Retinal pigment epithelial cell (primary cell): ENCODE measurements at regions not wholly inside any gene's neighbourhood (a gene's known extent, or its start where the extent isn't known, plus 50 kb on each side); places are given as distances from the start of the nearest gene placed in this dataset.

Experiments
- DNase-seq: peaks from one replicate; pipeline ENCODE4 v3.0.0-alpha.2; 2010; ENCODE audit warnings: low read depth
- H3K4me3 ChIP-seq: 2 replicates; pipeline ENCODE4 v1.5.1; 2011; ENCODE audit warnings: mild to moderate bottlenecking, low read length, control low read depth, moderate library complexity
- TF ChIP-seq, protein P1 (sequence below): conservative IDR thresholded peaks from 2 replicates; pipeline ENCODE4 v1.5.1; 2011; ENCODE audit warnings: low read depth, low read length, control low read depth, inconsistent platforms

DNA sequence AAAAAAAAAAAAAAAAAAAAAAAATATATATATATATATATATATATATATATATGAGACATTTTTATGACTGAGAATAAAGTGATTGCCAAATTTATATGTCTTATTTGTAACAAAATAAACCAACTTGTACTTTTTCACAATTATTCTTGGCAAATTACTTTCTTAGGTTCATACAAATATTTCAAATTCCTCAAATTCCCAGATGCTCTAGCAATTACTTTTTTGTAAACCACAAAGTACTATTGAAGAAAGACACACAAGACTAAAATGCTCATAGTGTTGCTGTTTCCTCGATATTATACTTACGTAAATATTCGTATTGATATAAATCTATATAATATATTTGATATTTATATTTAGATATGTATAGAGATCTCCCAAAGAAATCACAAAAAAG is 390.0 kb downstream of the FAT4 start:
- no peak for DNase-seq
- TF ChIP-seq, protein P1, sequence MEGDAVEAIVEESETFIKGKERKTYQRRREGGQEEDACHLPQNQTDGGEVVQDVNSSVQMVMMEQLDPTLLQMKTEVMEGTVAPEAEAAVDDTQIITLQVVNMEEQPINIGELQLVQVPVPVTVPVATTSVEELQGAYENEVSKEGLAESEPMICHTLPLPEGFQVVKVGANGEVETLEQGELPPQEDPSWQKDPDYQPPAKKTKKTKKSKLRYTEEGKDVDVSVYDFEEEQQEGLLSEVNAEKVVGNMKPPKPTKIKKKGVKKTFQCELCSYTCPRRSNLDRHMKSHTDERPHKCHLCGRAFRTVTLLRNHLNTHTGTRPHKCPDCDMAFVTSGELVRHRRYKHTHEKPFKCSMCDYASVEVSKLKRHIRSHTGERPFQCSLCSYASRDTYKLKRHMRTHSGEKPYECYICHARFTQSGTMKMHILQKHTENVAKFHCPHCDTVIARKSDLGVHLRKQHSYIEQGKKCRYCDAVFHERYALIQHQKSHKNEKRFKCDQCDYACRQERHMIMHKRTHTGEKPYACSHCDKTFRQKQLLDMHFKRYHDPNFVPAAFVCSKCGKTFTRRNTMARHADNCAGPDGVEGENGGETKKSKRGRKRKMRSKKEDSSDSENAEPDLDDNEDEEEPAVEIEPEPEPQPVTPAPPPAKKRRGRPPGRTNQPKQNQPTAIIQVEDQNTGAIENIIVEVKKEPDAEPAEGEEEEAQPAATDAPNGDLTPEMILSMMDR = no peak
- no peak overlapping the region for H3K4me3 ChIP-seq

GRCh38 chr4:125705681-125706080 is 390.9 kb downstream of the FAT4 start:
- no peak overlapping the region for H3K4me3 ChIP-seq
- DNase-seq = no peak
- TF ChIP-seq, protein P1 = no peak

- no peak for DNase-seq
- TF ChIP-seq, protein P1 = no peak
- H3K4me3 ChIP-seq = no peak overlapping the region
Observed at GRCh38 chr4:125707397-125707796, 392.6 kb downstream of the FAT4 start.

DNA sequence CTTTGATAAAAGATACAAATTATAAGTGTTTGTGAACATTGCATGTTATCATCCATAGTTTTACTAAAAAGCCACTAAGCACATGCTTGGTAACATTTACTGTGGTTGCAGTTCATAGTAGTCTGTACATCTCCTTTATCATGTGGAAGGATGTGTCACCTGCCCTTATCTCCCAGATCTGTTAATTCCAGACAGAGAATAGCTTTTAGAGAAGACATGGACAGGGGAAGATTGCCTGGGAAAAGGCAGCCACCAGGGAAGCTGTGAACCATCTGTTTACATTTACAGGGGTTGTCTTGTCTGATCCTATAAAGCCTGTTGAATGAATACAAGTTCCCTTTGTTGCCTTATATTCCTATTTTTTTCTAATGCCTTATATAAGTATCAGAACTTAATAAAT is 396.0 kb downstream of the FAT4 start:
- no peak for DNase-seq
- no peak overlapping the region for H3K4me3 ChIP-seq
- TF ChIP-seq, protein P1 = no peak

DNA sequence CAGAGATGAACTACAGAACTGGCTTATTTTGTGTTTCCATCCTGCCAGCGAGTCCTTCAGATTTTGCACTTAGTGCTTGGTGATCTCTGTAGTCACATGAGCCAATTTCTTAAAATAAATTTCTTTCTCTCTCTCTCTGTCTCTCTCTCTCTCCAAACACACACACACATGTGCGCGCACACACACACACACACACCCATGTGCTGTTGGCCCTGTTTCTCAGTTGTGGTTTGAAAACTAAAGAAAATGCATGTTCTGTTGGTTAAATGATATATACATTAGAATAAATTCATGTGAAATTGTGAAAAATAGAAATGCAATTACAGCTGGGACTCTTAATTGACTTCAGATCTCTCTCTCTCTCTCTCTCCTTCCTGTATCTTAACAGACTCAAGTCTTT is 399.3 kb downstream of the FAT4 start:
- TF ChIP-seq, protein P1 = no peak
- H3K4me3 ChIP-seq = no peak overlapping the region
- no peak for DNase-seq

DNA sequence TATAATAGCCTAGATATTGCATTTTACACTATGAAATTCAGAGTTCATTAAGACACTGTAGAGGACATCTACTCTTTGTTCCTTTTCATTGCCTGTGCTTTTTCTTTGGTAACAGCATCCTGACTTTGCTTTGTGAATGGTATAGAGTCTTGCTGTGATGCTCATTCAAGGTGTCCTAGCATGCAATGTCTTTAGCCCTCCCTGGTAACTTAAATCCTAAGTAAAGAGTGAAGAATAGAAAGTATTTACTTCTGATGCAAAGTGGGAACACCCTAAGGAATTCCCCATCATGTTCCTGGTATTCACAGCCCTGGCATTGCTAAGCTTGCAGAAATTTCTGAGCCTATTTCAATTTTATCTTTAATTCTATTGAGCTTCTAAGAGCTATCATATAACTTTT is 400.1 kb downstream of the FAT4 start:
- TF ChIP-seq, protein P1 = no peak
- no peak for DNase-seq
- no peak overlapping the region for H3K4me3 ChIP-seq

DNA sequence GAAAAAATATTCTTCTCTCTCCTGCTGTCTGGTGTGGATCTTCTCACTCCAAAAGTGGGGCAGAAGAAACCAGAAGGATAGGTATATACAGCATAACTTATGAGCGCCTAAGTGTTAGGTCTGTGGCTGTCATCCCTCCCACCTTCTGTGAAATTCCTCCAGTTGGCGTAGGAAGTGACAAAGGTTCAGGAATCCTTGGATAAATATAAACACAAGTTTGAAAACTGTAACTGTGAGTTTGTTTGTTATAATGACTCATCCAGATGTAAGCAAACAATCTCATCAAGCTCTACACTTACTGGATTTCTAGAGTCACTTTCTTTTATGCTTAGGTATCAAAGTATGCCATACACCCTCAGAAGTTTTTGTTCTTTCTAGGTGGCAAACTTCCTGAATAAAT is 405.2 kb downstream of the FAT4 start:
- H3K4me3 ChIP-seq = no peak overlapping the region
- TF ChIP-seq, protein P1 = no peak
- DNase-seq = no peak
